ENCODE measurements at regions not wholly inside any gene's neighbourhood (a gene's known extent, or its start where the extent isn't known, plus 50 kb on each side); places are given as distances from the start of the nearest gene placed in this dataset.
"Not testable (repeated sequence)": the region's sequence is repeated elsewhere in the genome, so short reads cannot be mapped to it uniquely, and the experiment has no call there.

- no peak overlapping the region for H3K27ac ChIP-seq (ENCODE audit: extremely low read depth, low read depth, low read length)
- POLR2A ChIA-PET, result no interaction called here
- TF ChIP-seq PRDM2 (tag by site-specific recombination; IDR thresholded peaks at IDR 0.05; ENCODE audit: borderline replicate concordance), result no peak
- no peak for TF ChIP-seq ZNF792 (tag by site-specific recombination; IDR thresholded peaks at IDR 0.05)
- no peak for TF ChIP-seq REST (tag by site-specific recombination; IDR thresholded peaks at IDR 0.05)
- TF ChIP-seq ZNF585B (tag by site-specific recombination; IDR thresholded peaks at IDR 0.05), result no peak
- peak; percentile 73 for TF ChIP-seq ZNF513 (tag by site-specific recombination; IDR thresholded peaks at IDR 0.05)
- no peak for TF ChIP-seq ZNF148 (tag by site-specific recombination; IDR thresholded peaks at IDR 0.05; ENCODE audit: borderline replicate concordance)
- TF ChIP-seq ZNF366 (tag by site-specific recombination; conservative IDR thresholded peaks at IDR 0.05), result no peak
- CTCF ChIA-PET, result interaction anchor here (0.7 kb wide), 1 partner anchor 17 kb away, joined by 4 read pairs; no protein-coding TSS in a partner anchor
- H3K4me1 ChIP-seq (ENCODE audit: control insufficient read depth, insufficient read depth, low read length), result no peaks in the 10 kb centered on the region
- H3K36me3 ChIP-seq (ENCODE audit: control insufficient read depth in 2 of 2, insufficient read depth in 1 of 2, low read length in 2 of 2), result no peaks in the 10 kb centered on the region
- H3K9me3 ChIP-seq (ENCODE audit: control insufficient read depth, insufficient read depth, low read depth, low read length), result no peaks in the 10 kb centered on the region
- H3K4me3 ChIP-seq (ENCODE audit: low read depth, low read length), result no peak overlapping the region
Observed at GRCh38 chr6:7025861-7026260, 81.9 kb upstream of the RREB1 start.

- CTCF ChIA-PET, result interaction anchor here (0.6 kb wide), 1 partner anchor 216 kb away, joined by 3 read pairs; no protein-coding TSS in a partner anchor
- H3K4me3 ChIP-seq (ENCODE audit: low read depth, low read length); POLR2A ChIA-PET; H3K36me3 ChIP-seq (ENCODE audit: control insufficient read depth in 2 of 2, insufficient read depth in 1 of 2, low read length in 2 of 2); H3K27ac ChIP-seq (ENCODE audit: extremely low read depth, low read depth, low read length); H3K4me1 ChIP-seq (ENCODE audit: control insufficient read depth, insufficient read depth, low read length); H3K9me3 ChIP-seq (ENCODE audit: control insufficient read depth, insufficient read depth, low read depth, low read length): not testable (repeated sequence)
Observed at GRCh38 chr6:7028963-7029362, 78.8 kb upstream of the RREB1 start.

All from HEK293 (cell line).